ENCODE measurements at regions not wholly inside any gene's neighbourhood (a gene's known extent, or its start where the extent isn't known, plus 50 kb on each side); places are given as distances from the start of the nearest gene placed in this dataset.
"Not testable (repeated sequence)": the region's sequence is repeated elsewhere in the genome, so short reads cannot be mapped to it uniquely, and the experiment has no call there.

GRCh38 chr2:7840651-7841380 lies 841.0 kb upstream of the ID2 start:
- DNase-seq (ENCODE audit: low spot score) = no peak

GRCh38 chr2:7841751-7842150 lies 840.1 kb upstream of the ID2 start:
- DNase-seq (ENCODE audit: low spot score) = no peak

GRCh38 chr2:7844414-7844965 lies 837.4 kb upstream of the ID2 start:
- peak; percentile 55 for DNase-seq (ENCODE audit: low spot score)

GRCh38 chr2:7845332-7845731 lies 836.5 kb upstream of the ID2 start:
- peak; percentile 35 for DNase-seq (ENCODE audit: low spot score)

GRCh38 chr2:7846607-7847006 lies 835.2 kb upstream of the ID2 start:
- no peak for DNase-seq (ENCODE audit: low spot score)

- DNase-seq (ENCODE audit: low spot score) = no peak
These were observed 834.5 kb upstream of the ID2 start for GRCh38 chr2:7847321-7847720.

- DNase-seq (ENCODE audit: low spot score) = no peak
These were observed 832.8 kb upstream of the ID2 start for GRCh38 chr2:7849027-7849426.

GRCh38 chr2:7849531-7849930 lies 832.3 kb upstream of the ID2 start:
- no peak for DNase-seq (ENCODE audit: low spot score)

GRCh38 chr2:7852546-7852945 lies 829.3 kb upstream of the ID2 start:
- no peak for DNase-seq (ENCODE audit: low spot score)

- no peak for DNase-seq (ENCODE audit: low spot score)
These were observed 824.0 kb upstream of the ID2 start for GRCh38 chr2:7857904-7858303.

- DNase-seq (ENCODE audit: low spot score) = no peak
These were observed 823.2 kb upstream of the ID2 start for GRCh38 chr2:7858624-7859023.

GRCh38 chr2:7860693-7861092 lies 821.2 kb upstream of the ID2 start:
- no peak for DNase-seq (ENCODE audit: low spot score)

GRCh38 chr2:7861910-7862702 lies 819.8 kb upstream of the ID2 start:
- no peak for DNase-seq (ENCODE audit: low spot score)

GRCh38 chr2:7866104-7866503 lies 815.8 kb upstream of the ID2 start:
- DNase-seq (ENCODE audit: low spot score) = no peak

- DNase-seq (ENCODE audit: low spot score) = no peak
These were observed 815.0 kb upstream of the ID2 start for GRCh38 chr2:7866825-7867224.

- DNase-seq (ENCODE audit: low spot score) = no peak
These were observed 814.0 kb upstream of the ID2 start for GRCh38 chr2:7867867-7868266.

GRCh38 chr2:7868836-7869235 lies 813.0 kb upstream of the ID2 start:
- no peak for DNase-seq (ENCODE audit: low spot score)

GRCh38 chr2:7876445-7876844 lies 805.4 kb upstream of the ID2 start:
- not testable (repeated sequence) for DNase-seq (ENCODE audit: low spot score)

GRCh38 chr2:7878266-7878665 lies 803.6 kb upstream of the ID2 start:
- not testable (repeated sequence) for DNase-seq (ENCODE audit: low spot score)

- no peak for DNase-seq (ENCODE audit: low spot score)
These were observed 802.9 kb upstream of the ID2 start for GRCh38 chr2:7878786-7879482.

GRCh38 chr2:7879483-7879835 lies 802.4 kb upstream of the ID2 start:
- no peak for DNase-seq (ENCODE audit: low spot score)

- DNase-seq (ENCODE audit: low spot score) = no peak
These were observed 801.7 kb upstream of the ID2 start for GRCh38 chr2:7880126-7880525.
